ENCODE measurements at regions not wholly inside any gene's neighbourhood (a gene's known extent, or its start where the extent isn't known, plus 50 kb on each side); places are given as distances from the start of the nearest gene placed in this dataset.

DNA sequence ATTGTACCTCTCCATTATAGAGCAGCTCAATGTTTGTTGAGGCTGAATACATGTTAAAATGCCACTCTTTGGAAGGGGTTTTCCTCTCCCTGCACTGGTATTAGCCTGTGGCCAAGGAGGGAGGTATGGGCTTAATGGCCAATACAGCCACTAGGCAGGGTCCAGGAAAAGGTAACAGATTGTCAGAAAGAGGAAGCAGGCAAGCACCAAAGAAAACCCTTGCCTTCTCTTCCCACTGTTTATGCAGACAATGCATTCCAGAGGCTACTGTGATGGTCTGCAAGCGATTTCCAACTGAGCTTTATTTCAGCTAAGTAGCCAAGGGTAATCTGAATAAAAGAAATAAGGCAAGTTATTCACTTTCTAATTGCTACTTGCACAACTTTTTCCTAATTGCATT is 95.3 kb upstream of the SLC27A6 start:
- H3K27ac ChIP-seq (ENCODE audit: control insufficient read depth, insufficient read depth, low read length), result no peak overlapping the region
- no peaks in the 10 kb centered on the region for H3K27me3 ChIP-seq (ENCODE audit: control insufficient read depth, extremely low read depth, insufficient read depth, low read length)
- no peaks in the 10 kb centered on the region for H3K9me1 ChIP-seq (ENCODE audit: control insufficient read depth, extremely low read depth, insufficient read depth, low read length)
- H3K4me3 ChIP-seq (ENCODE audit: control insufficient read depth in 2 of 3, extremely low read depth in 1 of 3, insufficient read depth in 2 of 3, low read depth in 1 of 3, low read length in 3 of 3), result no peak overlapping the region
- H3K36me3 ChIP-seq (ENCODE audit: control insufficient read depth in 2 of 2, extremely low read depth in 1 of 2, insufficient read depth in 2 of 2, low read length in 2 of 2), result no peaks in the 10 kb centered on the region
- H2AFZ ChIP-seq (ENCODE audit: control insufficient read depth, low read length), result no peak overlapping the region
- H3K9me3 ChIP-seq (ENCODE audit: control insufficient read depth, low read depth, low read length), result no peaks in the 10 kb centered on the region
- H3K4me2 ChIP-seq (ENCODE audit: control insufficient read depth, extremely low read depth, insufficient read depth, low read depth, low read length), result no peak overlapping the region
- TF ChIP-seq EZH2 (IDR thresholded peaks at IDR 0.05; ENCODE audit: low read length), result no peak
- TF ChIP-seq, protein P1, sequence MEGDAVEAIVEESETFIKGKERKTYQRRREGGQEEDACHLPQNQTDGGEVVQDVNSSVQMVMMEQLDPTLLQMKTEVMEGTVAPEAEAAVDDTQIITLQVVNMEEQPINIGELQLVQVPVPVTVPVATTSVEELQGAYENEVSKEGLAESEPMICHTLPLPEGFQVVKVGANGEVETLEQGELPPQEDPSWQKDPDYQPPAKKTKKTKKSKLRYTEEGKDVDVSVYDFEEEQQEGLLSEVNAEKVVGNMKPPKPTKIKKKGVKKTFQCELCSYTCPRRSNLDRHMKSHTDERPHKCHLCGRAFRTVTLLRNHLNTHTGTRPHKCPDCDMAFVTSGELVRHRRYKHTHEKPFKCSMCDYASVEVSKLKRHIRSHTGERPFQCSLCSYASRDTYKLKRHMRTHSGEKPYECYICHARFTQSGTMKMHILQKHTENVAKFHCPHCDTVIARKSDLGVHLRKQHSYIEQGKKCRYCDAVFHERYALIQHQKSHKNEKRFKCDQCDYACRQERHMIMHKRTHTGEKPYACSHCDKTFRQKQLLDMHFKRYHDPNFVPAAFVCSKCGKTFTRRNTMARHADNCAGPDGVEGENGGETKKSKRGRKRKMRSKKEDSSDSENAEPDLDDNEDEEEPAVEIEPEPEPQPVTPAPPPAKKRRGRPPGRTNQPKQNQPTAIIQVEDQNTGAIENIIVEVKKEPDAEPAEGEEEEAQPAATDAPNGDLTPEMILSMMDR (optimal IDR thresholded peaks at IDR 0.05 in 1 of 3, IDR thresholded peaks at IDR 0.05 in 1 of 3, conservative IDR thresholded peaks at IDR 0.05 in 1 of 3; ENCODE audit: extremely low read depth in 1 of 3, insufficient read depth in 2 of 3, low read length in 3 of 3), result no peak
- no peaks in the 10 kb centered on the region for H4K20me1 ChIP-seq (ENCODE audit: control insufficient read depth, extremely low read depth, insufficient read depth, low read length)
- dilution Hi-C loops (cut with MboI; ENCODE audit: extremely low pct_ligation_motif_present, low sequenced_read_pairs), result no loop called here
- FAIRE-seq, result no peak
- H3K79me2 ChIP-seq (ENCODE audit: control insufficient read depth, insufficient read depth, low read length), result no peaks in the 10 kb centered on the region
- H3K4me1 ChIP-seq (ENCODE audit: control insufficient read depth, extremely low read depth, insufficient read depth, low read length), result no peaks in the 10 kb centered on the region
- DNase-seq (ENCODE audit: low read depth, low spot score), result no peak
- H3K9ac ChIP-seq (ENCODE audit: control insufficient read depth, extremely low read depth, insufficient read depth, low read length), result no peak overlapping the region

DNA sequence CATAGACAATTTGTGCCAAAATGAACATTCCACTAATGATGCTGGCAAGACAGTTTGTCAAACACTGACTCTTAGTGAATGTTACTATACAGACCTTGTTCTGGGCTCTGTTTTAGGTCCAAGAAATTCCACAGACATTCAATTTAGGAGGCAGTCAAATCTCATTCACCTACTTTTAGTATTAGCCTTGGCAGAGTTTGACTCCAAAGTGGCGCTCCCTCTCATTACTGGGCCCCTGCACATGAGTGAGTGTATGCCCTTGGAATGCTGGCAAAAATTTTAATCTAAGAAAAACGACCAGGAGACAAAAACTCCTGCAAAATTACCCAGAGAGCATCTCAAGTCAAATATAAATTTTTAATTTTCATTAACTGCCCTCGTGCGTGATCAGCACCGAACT is 94.9 kb upstream of the SLC27A6 start:
- TF ChIP-seq, protein P1 (optimal IDR thresholded peaks at IDR 0.05 in 1 of 3, IDR thresholded peaks at IDR 0.05 in 1 of 3, conservative IDR thresholded peaks at IDR 0.05 in 1 of 3; ENCODE audit: extremely low read depth in 1 of 3, insufficient read depth in 2 of 3, low read length in 3 of 3), result no peak
- no peak for TF ChIP-seq EZH2 (IDR thresholded peaks at IDR 0.05; ENCODE audit: low read length)
- H2AFZ ChIP-seq (ENCODE audit: control insufficient read depth, low read length), result no peak overlapping the region
- H3K36me3 ChIP-seq (ENCODE audit: control insufficient read depth in 2 of 2, extremely low read depth in 1 of 2, insufficient read depth in 2 of 2, low read length in 2 of 2), result no peaks in the 10 kb centered on the region
- H3K9me1 ChIP-seq (ENCODE audit: control insufficient read depth, extremely low read depth, insufficient read depth, low read length), result no peaks in the 10 kb centered on the region
- H3K9me3 ChIP-seq (ENCODE audit: control insufficient read depth, low read depth, low read length), result no peaks in the 10 kb centered on the region
- H3K79me2 ChIP-seq (ENCODE audit: control insufficient read depth, insufficient read depth, low read length), result no peaks in the 10 kb centered on the region
- DNase-seq (ENCODE audit: low read depth, low spot score) (no peak), FAIRE-seq (no peak)
- no peaks in the 10 kb centered on the region for H3K4me1 ChIP-seq (ENCODE audit: control insufficient read depth, extremely low read depth, insufficient read depth, low read length)
- no peak overlapping the region for H3K4me2 ChIP-seq (ENCODE audit: control insufficient read depth, extremely low read depth, insufficient read depth, low read depth, low read length)
- no peaks in the 10 kb centered on the region for H4K20me1 ChIP-seq (ENCODE audit: control insufficient read depth, extremely low read depth, insufficient read depth, low read length)
- no peaks in the 10 kb centered on the region for H3K27me3 ChIP-seq (ENCODE audit: control insufficient read depth, extremely low read depth, insufficient read depth, low read length)
- H3K9ac ChIP-seq (ENCODE audit: control insufficient read depth, extremely low read depth, insufficient read depth, low read length), result no peak overlapping the region
- H3K4me3 ChIP-seq (ENCODE audit: control insufficient read depth in 2 of 3, extremely low read depth in 1 of 3, insufficient read depth in 2 of 3, low read depth in 1 of 3, low read length in 3 of 3), result no peak overlapping the region
- dilution Hi-C loops (cut with MboI; ENCODE audit: extremely low pct_ligation_motif_present, low sequenced_read_pairs), result no loop called here
- no peak overlapping the region for H3K27ac ChIP-seq (ENCODE audit: control insufficient read depth, insufficient read depth, low read length)
